Smooth muscle cell (in vitro differentiated cells): ENCODE measurements at regions not wholly inside any gene's neighbourhood (a gene's known extent, or its start where the extent isn't known, plus 50 kb on each side); places are given as distances from the start of the nearest gene placed in this dataset.

Experiments
- DNase-seq: peaks from one replicate; lab custom pipeline; 2025; ENCODE audit not compliant: unreplicated experiment; lab: John Stamatoyannopoulos, UW
- H2AFZ ChIP-seq: fragments of 200-600 bp; sonication (generic); 2 replicates; pipeline ENCODE4 v1.6.0; 2016; ENCODE audit warnings: antibody characterized with exemption, low read depth, mild to moderate bottlenecking
- H3F3A ChIP-seq: fragments of 200-600 bp; sonication (generic); 2 replicates; pipeline ENCODE4 v1.6.0; 2017; ENCODE audit warnings: antibody characterized with exemption, low read depth
- H3K27ac ChIP-seq: fragments of 200-600 bp; sonication (generic); 2 replicates; pipeline ENCODE4 v1.5.1; 2016; ENCODE audit warnings: low read depth, mild to moderate bottlenecking
- H3K27me3 ChIP-seq: fragments of 200-600 bp; sonication (generic); 2 replicates; pipeline ENCODE4 v1.6.1; 2016; ENCODE audit warnings: low read depth, mild to moderate bottlenecking
- H3K36me3 ChIP-seq: fragments of 200-600 bp; sonication (generic); 2 replicates; pipeline ENCODE4 v1.5.1; 2016; ENCODE audit warnings: low read depth
- H3K4me1 ChIP-seq: fragments of 200-600 bp; sonication (generic); 2 replicates; pipeline ENCODE4 v1.5.1; 2016; ENCODE audit warnings: low read depth
- H3K4me2 ChIP-seq: fragments of 200-600 bp; sonication (generic); 2 replicates; pipeline ENCODE4 v1.6.0; 2016; ENCODE audit warnings: mild to moderate bottlenecking
- H3K4me3 ChIP-seq: fragments of 200-600 bp; sonication (generic); 2 replicates; pipeline ENCODE4 v1.5.1; 2016; ENCODE audit warnings: mild to moderate bottlenecking
- H3K79me2 ChIP-seq: fragments of 200-600 bp; sonication (generic); 2 replicates; pipeline ENCODE4 v1.6.0; 2016; ENCODE audit warnings: low read depth, mild to moderate bottlenecking
- H3K9ac ChIP-seq: fragments of 200-600 bp; sonication (generic); 2 replicates; pipeline ENCODE4 v1.6.0; 2016; ENCODE audit warnings: low read depth
- H3K9me3 ChIP-seq: fragments of 200-600 bp; sonication (generic); replicated peaks from 2 replicates; pipeline ENCODE4 v1.5.1; 2016; ENCODE audit warnings: low read depth
- H4K20me1 ChIP-seq: fragments of 200-600 bp; sonication (generic); 2 replicates; pipeline ENCODE4 v1.6.0; 2016; ENCODE audit warnings: low read depth
- WGBS: methylation state at CpG from one replicate; pipeline ENCODE4 v1.1.7; 2016; ENCODE audit warnings: low lambda C conversion rate; 5-methylcytosine and 5-hydroxymethylcytosine counted together
- TF ChIP-seq, protein P1 (sequence below): fragments of 200-600 bp; sonication (generic); IDR thresholded peaks from 2 replicates; pipeline ENCODE4 v1.5.1; 2017; ENCODE audit warnings: borderline replicate concordance, mild to moderate bottlenecking, antibody characterized with exemption; ENCODE audit not compliant: insufficient read depth, poor library complexity, severe bottlenecking

DNA sequence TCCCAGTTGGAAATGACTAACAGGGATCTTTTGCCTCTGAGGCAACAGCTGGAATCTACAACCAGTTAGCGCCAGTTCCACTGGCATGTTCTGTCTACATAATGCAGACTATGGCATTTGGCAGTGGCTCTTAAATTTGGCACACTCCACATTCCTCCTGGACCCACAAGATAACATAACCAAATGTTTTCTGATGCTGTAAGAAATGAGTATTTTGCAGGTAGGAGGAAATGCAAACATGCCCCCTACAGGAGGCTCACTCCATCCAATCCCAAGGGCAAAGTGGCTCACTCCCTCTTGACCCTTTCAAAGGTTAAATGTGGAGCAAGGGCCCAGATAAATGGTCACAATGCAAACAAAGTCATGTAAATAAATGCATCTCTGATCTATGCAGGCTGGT lies 129.2 kb upstream of the PROX1 start:
- DNase-seq = no peak
- Histone ChIP-seq H3K27ac (no peak overlapping the region), H3K36me3 (no peaks in the 10 kb centered on the region), H3F3A (no peaks in the 10 kb centered on the region), H3K4me2 (no peak overlapping the region), H3K9me3 (no peaks in the 10 kb centered on the region), H4K20me1 (no peaks in the 10 kb centered on the region), H3K27me3 (no peaks in the 10 kb centered on the region), H2AFZ (no peak overlapping the region), H3K79me2 (no peaks in the 10 kb centered on the region), H3K4me3 (no peak overlapping the region), H3K9ac (no peak overlapping the region), H3K4me1 (no peaks in the 10 kb centered on the region)
- WGBS = 90% methylated on average over 1 of the region's 1 CpG
- TF ChIP-seq, protein P1, sequence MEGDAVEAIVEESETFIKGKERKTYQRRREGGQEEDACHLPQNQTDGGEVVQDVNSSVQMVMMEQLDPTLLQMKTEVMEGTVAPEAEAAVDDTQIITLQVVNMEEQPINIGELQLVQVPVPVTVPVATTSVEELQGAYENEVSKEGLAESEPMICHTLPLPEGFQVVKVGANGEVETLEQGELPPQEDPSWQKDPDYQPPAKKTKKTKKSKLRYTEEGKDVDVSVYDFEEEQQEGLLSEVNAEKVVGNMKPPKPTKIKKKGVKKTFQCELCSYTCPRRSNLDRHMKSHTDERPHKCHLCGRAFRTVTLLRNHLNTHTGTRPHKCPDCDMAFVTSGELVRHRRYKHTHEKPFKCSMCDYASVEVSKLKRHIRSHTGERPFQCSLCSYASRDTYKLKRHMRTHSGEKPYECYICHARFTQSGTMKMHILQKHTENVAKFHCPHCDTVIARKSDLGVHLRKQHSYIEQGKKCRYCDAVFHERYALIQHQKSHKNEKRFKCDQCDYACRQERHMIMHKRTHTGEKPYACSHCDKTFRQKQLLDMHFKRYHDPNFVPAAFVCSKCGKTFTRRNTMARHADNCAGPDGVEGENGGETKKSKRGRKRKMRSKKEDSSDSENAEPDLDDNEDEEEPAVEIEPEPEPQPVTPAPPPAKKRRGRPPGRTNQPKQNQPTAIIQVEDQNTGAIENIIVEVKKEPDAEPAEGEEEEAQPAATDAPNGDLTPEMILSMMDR = no peak

DNA sequence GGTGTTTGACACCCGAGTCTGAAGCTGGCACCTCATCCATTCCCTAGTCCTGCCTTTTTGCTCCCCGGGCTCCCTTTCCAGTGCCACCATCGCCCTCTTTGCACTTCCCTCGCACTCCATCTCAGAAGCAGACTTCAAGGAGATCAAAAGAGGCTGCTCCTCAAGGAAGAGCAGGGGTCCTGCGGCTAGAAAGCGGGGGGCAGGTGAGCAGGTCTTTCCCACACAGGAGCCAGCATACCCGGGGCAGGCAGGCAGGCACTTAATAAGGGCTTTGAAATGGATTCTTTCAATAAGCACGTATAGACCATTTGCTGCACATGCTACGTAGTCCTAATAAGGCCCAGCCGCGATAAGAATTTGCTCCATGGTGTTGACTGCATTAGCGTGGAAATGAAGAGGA lies 125.9 kb upstream of the PROX1 start:
- Histone ChIP-seq H3K9me3 (no peaks in the 10 kb centered on the region), H3K9ac (no peak overlapping the region), H3F3A (no peaks in the 10 kb centered on the region), H3K27me3 (no peaks in the 10 kb centered on the region), H4K20me1 (no peaks in the 10 kb centered on the region), H3K4me1 (no peaks in the 10 kb centered on the region), H2AFZ (no peak overlapping the region), H3K4me3 (no peak overlapping the region), H3K4me2 (no peak overlapping the region), H3K27ac (no peak overlapping the region), H3K79me2 (no peaks in the 10 kb centered on the region), H3K36me3 (no peaks in the 10 kb centered on the region)
- DNase-seq = no peak
- 94% methylated on average over 12 of the region's 12 CpGs for WGBS
- TF ChIP-seq, protein P1 = no peak

GRCh38 chr1:213864091-213864490 lies 123.7 kb upstream of the PROX1 start:
- Histone ChIP-seq H3K36me3 (no peaks in the 10 kb centered on the region), H3K79me2 (no peaks in the 10 kb centered on the region), H3K9ac (no peak overlapping the region), H3K27ac (no peak overlapping the region), H4K20me1 (no peaks in the 10 kb centered on the region), H3K9me3 (no peaks in the 10 kb centered on the region), H3K27me3 (no peaks in the 10 kb centered on the region), H3K4me1 (no peaks in the 10 kb centered on the region), H2AFZ (no peak overlapping the region), H3K4me3 (no peak overlapping the region), H3F3A (no peaks in the 10 kb centered on the region), H3K4me2 (no peak overlapping the region)
- no peak for DNase-seq
- 89% methylated on average over 4 of the region's 4 CpGs for WGBS
- TF ChIP-seq, protein P1 = no peak

DNA sequence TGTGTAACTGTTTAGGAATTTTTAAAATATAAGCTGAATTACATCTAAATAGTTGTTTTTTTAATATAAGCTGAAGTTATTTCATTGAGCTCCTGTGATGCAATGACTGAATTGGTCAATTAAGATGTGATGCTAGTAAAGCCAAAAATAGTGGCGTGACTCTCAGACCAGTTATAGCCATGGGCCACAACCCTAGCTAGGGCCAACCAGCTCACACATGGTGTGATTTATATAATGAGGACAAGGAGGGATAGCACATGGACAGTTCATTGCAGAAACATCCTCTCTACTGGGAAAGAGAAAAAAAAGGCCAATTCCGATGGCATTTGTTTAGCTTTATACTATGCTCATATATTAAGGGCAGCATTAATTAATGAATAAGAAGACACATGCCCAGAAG lies 119.3 kb upstream of the PROX1 start:
- H3K9ac ChIP-seq = no peak overlapping the region

More for the DNA sequence above, 119.3 kb upstream of the PROX1 start:
- DNase-seq = no peak
- H3K27me3 ChIP-seq = no peaks in the 10 kb centered on the region
- H2AFZ ChIP-seq = no peak overlapping the region
- H4K20me1 ChIP-seq = no peaks in the 10 kb centered on the region
- H3K36me3 ChIP-seq = no peaks in the 10 kb centered on the region
- TF ChIP-seq, protein P1 = no peak
- no peaks in the 10 kb centered on the region for H3K4me1 ChIP-seq
- no peak overlapping the region for H3K27ac ChIP-seq
- H3K9me3 ChIP-seq = no peaks in the 10 kb centered on the region
- no peaks in the 10 kb centered on the region for H3K79me2 ChIP-seq
- WGBS = 97% methylated on average over 2 of the region's 2 CpGs
- no peak overlapping the region for H3K4me2 ChIP-seq
- no peaks in the 10 kb centered on the region for H3F3A ChIP-seq
- no peak overlapping the region for H3K4me3 ChIP-seq
